ENCODE measurements at regions not wholly inside any gene's neighbourhood (a gene's known extent, or its start where the extent isn't known, plus 50 kb on each side); places are given as distances from the start of the nearest gene placed in this dataset.
"Not testable (repeated sequence)": the region's sequence is repeated elsewhere in the genome, so short reads cannot be mapped to it uniquely, and the experiment has no call there.

- no peaks in the 10 kb centered on the region for H3K36me3 ChIP-seq (ENCODE audit: control insufficient read depth, insufficient read depth, low read length)
- H3K4me3 ChIP-seq (replicated peaks; ENCODE audit: low read depth, low read length), result no peak overlapping the region
- H3K27me3 ChIP-seq (replicated peaks; ENCODE audit: control insufficient read depth, insufficient read depth, low read length), result no peaks in the 10 kb centered on the region; the same call in 1 of the 2 replicates
- TF ChIP-seq CTCF (IDR thresholded peaks at IDR 0.05; ENCODE audit: insufficient read depth, low read length, poor library complexity, severe bottlenecking), result no peak
- no peak for DNase-seq (ENCODE audit: extremely low read depth, insufficient read length)
Observed at GRCh38 chr3:191682961-191683360, 222.0 kb downstream of the PYDC2 start.

GRCh38 chr3:191686626-191687025 is 225.7 kb downstream of the PYDC2 start:
- H3K27me3 ChIP-seq (replicated peaks; ENCODE audit: control insufficient read depth, insufficient read depth, low read length), result no peaks in the 10 kb centered on the region
- no peaks in the 10 kb centered on the region for H3K36me3 ChIP-seq (ENCODE audit: control insufficient read depth, insufficient read depth, low read length)
- DNase-seq (ENCODE audit: extremely low read depth, insufficient read length), result no peak
- TF ChIP-seq CTCF (IDR thresholded peaks at IDR 0.05; ENCODE audit: insufficient read depth, low read length, poor library complexity, severe bottlenecking), result no peak
- H3K4me3 ChIP-seq (replicated peaks; ENCODE audit: low read depth, low read length), result no peak overlapping the region

GRCh38 chr3:191688756-191689433 is 227.9 kb downstream of the PYDC2 start:
- TF ChIP-seq CTCF (IDR thresholded peaks at IDR 0.05; ENCODE audit: insufficient read depth, low read length, poor library complexity, severe bottlenecking), result no peak
- Histone ChIP-seq H3K4me3 (replicated peaks; ENCODE audit: low read depth, low read length) (no peak overlapping the region), H3K36me3 (ENCODE audit: control insufficient read depth, insufficient read depth, low read length) (no peaks in the 10 kb centered on the region), H3K27me3 (replicated peaks; ENCODE audit: control insufficient read depth, insufficient read depth, low read length) (no peaks in the 10 kb centered on the region)
- no peak for DNase-seq (ENCODE audit: extremely low read depth, insufficient read length)

GRCh38 chr3:191691184-191691583 is 230.2 kb downstream of the PYDC2 start:
- DNase-seq (ENCODE audit: extremely low read depth, insufficient read length); H3K27me3 ChIP-seq (replicated peaks; ENCODE audit: control insufficient read depth, insufficient read depth, low read length); H3K36me3 ChIP-seq (ENCODE audit: control insufficient read depth, insufficient read depth, low read length); H3K4me3 ChIP-seq (replicated peaks; ENCODE audit: low read depth, low read length): not testable (repeated sequence)

GRCh38 chr3:191695131-191695814 is 234.3 kb downstream of the PYDC2 start:
- H3K36me3 ChIP-seq (ENCODE audit: control insufficient read depth, insufficient read depth, low read length), result no peaks in the 10 kb centered on the region

More at GRCh38 chr3:191695131-191695814, 234.3 kb downstream of the PYDC2 start:
- DNase-seq (ENCODE audit: extremely low read depth, insufficient read length), result no peak
- no peak for TF ChIP-seq CTCF (IDR thresholded peaks at IDR 0.05; ENCODE audit: insufficient read depth, low read length, poor library complexity, severe bottlenecking)
- Histone ChIP-seq H3K4me3 (replicated peaks; ENCODE audit: low read depth, low read length) (no peak overlapping the region), H3K27me3 (replicated peaks; ENCODE audit: control insufficient read depth, insufficient read depth, low read length) (no peaks in the 10 kb centered on the region)

All from GM06990 (cell line).